ENCODE measurements at regions not wholly inside any gene's neighbourhood (a gene's known extent, or its start where the extent isn't known, plus 50 kb on each side); places are given as distances from the start of the nearest gene placed in this dataset.

DNA sequence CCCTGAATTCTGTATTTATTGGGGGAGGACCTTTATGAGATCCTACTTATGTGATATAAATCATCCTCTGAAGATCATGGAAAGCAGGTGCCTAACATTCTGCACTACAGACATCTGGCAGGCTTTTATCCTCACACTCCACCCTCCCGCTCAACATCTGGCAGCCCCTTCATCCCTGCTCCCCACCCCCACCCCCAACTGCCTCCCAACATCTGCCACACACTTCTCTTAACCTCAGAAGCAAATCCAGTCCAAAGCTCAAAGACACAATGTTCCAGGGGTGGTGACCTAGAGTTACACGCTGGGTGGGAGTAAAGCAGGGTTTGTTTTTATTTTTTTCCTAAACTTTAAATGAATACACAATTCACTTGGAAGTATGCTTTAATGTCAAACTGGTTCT, 184.5 kb upstream of the ATP11B start:
- Histone ChIP-seq H4K8ac (ENCODE audit: low read depth in 2 of 2, low read length in 2 of 2) (no peak overlapping the region), H3K4me2 (ENCODE audit: low read depth, low read length) (no peak overlapping the region), H4K5ac (ENCODE audit: low read depth, low read length) (no peak overlapping the region), H3K23ac (ENCODE audit: low read depth, low read length) (no peak overlapping the region), H2BK5ac (ENCODE audit: low read depth, low read length, poor library complexity, severe bottlenecking) (no peak overlapping the region), H2BK120ac (ENCODE audit: low read depth, low read length) (no peak overlapping the region), H3K4me3 (ENCODE audit: insufficient read depth, low read depth, low read length) (no peak overlapping the region), H3K9me3 (ENCODE audit: control insufficient read depth, insufficient read depth, low read length) (peaks cover 3% of the 10 kb centered on the region), H3K27ac (ENCODE audit: insufficient read depth, low read length) (no peak overlapping the region), H2BK15ac (ENCODE audit: low read depth, low read length) (no peak overlapping the region), H2AK9ac (replicated peaks; ENCODE audit: low read depth, low read length, poor library complexity) (no peak overlapping the region), H3K4me1 (ENCODE audit: control insufficient read depth, insufficient read depth, low read length) (no peaks in the 10 kb centered on the region), H3K18ac (ENCODE audit: low read depth, low read length) (no peak overlapping the region), H2BK20ac (ENCODE audit: low read depth, low read length) (no peak overlapping the region), H3K79me1 (ENCODE audit: low read depth in 1 of 2, low read length in 2 of 2) (no peaks in the 10 kb centered on the region), H3K9me1 (ENCODE audit: insufficient read depth, low read length) (no peaks in the 10 kb centered on the region), H2AFZ (replicated peaks; ENCODE audit: low read length, poor library complexity) (no peak overlapping the region), H2AK5ac (ENCODE audit: low read depth, low read length) (no peak overlapping the region), H3K36me3 (ENCODE audit: control insufficient read depth, insufficient read depth, low read length) (no peaks in the 10 kb centered on the region), H3K27me3 (ENCODE audit: control insufficient read depth, insufficient read depth, low read length) (no peaks in the 10 kb centered on the region), H4K20me1 (ENCODE audit: insufficient read depth, low read length) (no peaks in the 10 kb centered on the region), H3K9ac (ENCODE audit: low read depth, low read length) (no peak overlapping the region), H3K4ac (ENCODE audit: low read depth, low read length) (no peak overlapping the region), H3K56ac (ENCODE audit: extremely low read depth, insufficient read depth, low read length) (no peak overlapping the region), H4K91ac (ENCODE audit: insufficient read depth, low read depth, low read length) (no peak overlapping the region), H3K14ac (replicated peaks; ENCODE audit: low read depth, low read length) (no peak overlapping the region)
- no peak for DNase-seq
- ChIA-PET POLR2A (ENCODE audit: unreplicated experiment) (no interaction called here), CTCF (no interaction called here)
- in situ Hi-C loops (cut with MboI; ENCODE audit: low sequenced_read_pairs) = no loop called here
- no CpG with 5 or more reads among the region's 2 CpGs for WGBS, 2 experiments (ENCODE audit: extremely low coverage in 2 of 2, insufficient read length in 1 of 2)
- ATAC-seq (ENCODE audit: low read depth) = no peak
- intact Hi-C loops (cut with micrococcal nuclease) = no loop called here
- no TSS peak for BruUV-seq (replicated peaks)
- TF ChIP-seq FOS (IDR thresholded peaks at IDR 0.05; ENCODE audit: low read depth, low read length) = no peak
- TF ChIP-seq, protein P1, sequence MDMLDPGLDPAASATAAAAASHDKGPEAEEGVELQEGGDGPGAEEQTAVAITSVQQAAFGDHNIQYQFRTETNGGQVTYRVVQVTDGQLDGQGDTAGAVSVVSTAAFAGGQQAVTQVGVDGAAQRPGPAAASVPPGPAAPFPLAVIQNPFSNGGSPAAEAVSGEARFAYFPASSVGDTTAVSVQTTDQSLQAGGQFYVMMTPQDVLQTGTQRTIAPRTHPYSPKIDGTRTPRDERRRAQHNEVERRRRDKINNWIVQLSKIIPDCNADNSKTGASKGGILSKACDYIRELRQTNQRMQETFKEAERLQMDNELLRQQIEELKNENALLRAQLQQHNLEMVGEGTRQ (IDR thresholded peaks at IDR 0.05; ENCODE audit: low read depth, low read length) = no peak
- TF ChIP-seq RCOR1 (IDR thresholded peaks at IDR 0.05; ENCODE audit: insufficient replicate concordance, low read length) = no peak
- TF ChIP-seq, protein P2, sequence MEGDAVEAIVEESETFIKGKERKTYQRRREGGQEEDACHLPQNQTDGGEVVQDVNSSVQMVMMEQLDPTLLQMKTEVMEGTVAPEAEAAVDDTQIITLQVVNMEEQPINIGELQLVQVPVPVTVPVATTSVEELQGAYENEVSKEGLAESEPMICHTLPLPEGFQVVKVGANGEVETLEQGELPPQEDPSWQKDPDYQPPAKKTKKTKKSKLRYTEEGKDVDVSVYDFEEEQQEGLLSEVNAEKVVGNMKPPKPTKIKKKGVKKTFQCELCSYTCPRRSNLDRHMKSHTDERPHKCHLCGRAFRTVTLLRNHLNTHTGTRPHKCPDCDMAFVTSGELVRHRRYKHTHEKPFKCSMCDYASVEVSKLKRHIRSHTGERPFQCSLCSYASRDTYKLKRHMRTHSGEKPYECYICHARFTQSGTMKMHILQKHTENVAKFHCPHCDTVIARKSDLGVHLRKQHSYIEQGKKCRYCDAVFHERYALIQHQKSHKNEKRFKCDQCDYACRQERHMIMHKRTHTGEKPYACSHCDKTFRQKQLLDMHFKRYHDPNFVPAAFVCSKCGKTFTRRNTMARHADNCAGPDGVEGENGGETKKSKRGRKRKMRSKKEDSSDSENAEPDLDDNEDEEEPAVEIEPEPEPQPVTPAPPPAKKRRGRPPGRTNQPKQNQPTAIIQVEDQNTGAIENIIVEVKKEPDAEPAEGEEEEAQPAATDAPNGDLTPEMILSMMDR (conservative IDR thresholded peaks at IDR 0.05; ENCODE audit: low read depth, low read length) = no peak
- no peak for TF ChIP-seq BHLHE40 (IDR thresholded peaks at IDR 0.05; ENCODE audit: low read depth, low read length)
- TF ChIP-seq, protein P3, sequence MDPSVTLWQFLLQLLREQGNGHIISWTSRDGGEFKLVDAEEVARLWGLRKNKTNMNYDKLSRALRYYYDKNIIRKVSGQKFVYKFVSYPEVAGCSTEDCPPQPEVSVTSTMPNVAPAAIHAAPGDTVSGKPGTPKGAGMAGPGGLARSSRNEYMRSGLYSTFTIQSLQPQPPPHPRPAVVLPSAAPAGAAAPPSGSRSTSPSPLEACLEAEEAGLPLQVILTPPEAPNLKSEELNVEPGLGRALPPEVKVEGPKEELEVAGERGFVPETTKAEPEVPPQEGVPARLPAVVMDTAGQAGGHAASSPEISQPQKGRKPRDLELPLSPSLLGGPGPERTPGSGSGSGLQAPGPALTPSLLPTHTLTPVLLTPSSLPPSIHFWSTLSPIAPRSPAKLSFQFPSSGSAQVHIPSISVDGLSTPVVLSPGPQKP (IDR thresholded peaks at IDR 0.05; ENCODE audit: borderline replicate concordance, low read depth, low read length) = no peak
- TF ChIP-seq MAFK (IDR thresholded peaks at IDR 0.05; ENCODE audit: low read depth, low read length) = no peak
- no peak for TF ChIP-seq MAZ (IDR thresholded peaks at IDR 0.05; ENCODE audit: borderline replicate concordance, low read depth, low read length)
- no peak for TF ChIP-seq SMC3 (IDR thresholded peaks at IDR 0.05; ENCODE audit: low read depth, low read length)
- no peak for TF ChIP-seq MXI1 (IDR thresholded peaks at IDR 0.05; ENCODE audit: borderline replicate concordance, low read depth, low read length)
- no peak for TF ChIP-seq POLR2A (IDR thresholded peaks at IDR 0.05; ENCODE audit: low read depth, low read length)
- TF ChIP-seq RFX5 (IDR thresholded peaks at IDR 0.05; ENCODE audit: low read depth, low read length) = no peak
- TF ChIP-seq RAD21 (IDR thresholded peaks at IDR 0.05; ENCODE audit: low read length) = no peak
- TF ChIP-seq CHD1 (IDR thresholded peaks at IDR 0.05; ENCODE audit: low read depth, low read length) = no peak
- TF ChIP-seq NFE2L2 (IDR thresholded peaks at IDR 0.05; ENCODE audit: low read depth, low read length) = no peak
- no peak for TF ChIP-seq CEBPB (IDR thresholded peaks at IDR 0.05; ENCODE audit: low read depth, low read length)
- dilution Hi-C loops (cut with HindIII; ENCODE audit: low sequenced_read_pairs, unreplicated experiment) = no loop called here
